IPS-18a (cell line): ENCODE measurements at regions not wholly inside any gene's neighbourhood (a gene's known extent, or its start where the extent isn't known, plus 50 kb on each side); places are given as distances from the start of the nearest gene placed in this dataset.
"Not testable (repeated sequence)": the region's sequence is repeated elsewhere in the genome, so short reads cannot be mapped to it uniquely, and the experiment has no call there.

Source experiments
- H3K27ac ChIP-seq: one replicate; pipeline ENCODE4 v1.5.1; 2013; ENCODE audit warnings: low read length
- H3K27me3 ChIP-seq: one replicate; pipeline ENCODE4 v1.6.1; 2013; ENCODE audit warnings: mild to moderate bottlenecking, low read length; ENCODE audit not compliant: control insufficient read depth, insufficient read depth
- H3K36me3 ChIP-seq: one replicate; pipeline ENCODE4 v1.6.1; 2013; ENCODE audit warnings: low read depth, low read length; ENCODE audit not compliant: control insufficient read depth
- H3K4me1 ChIP-seq: one replicate; pipeline ENCODE4 v1.6.1; 2013; ENCODE audit warnings: low read depth, low read length; ENCODE audit not compliant: control insufficient read depth
- H3K4me3 ChIP-seq: one replicate; pipeline ENCODE4 v1.5.1; 2013; ENCODE audit warnings: low read length
- H3K9ac ChIP-seq: one replicate; pipeline ENCODE4 v1.6.1; 2013; ENCODE audit warnings: mild to moderate bottlenecking, low read length, moderate library complexity
- H3K9me3 ChIP-seq: one replicate; pipeline ENCODE4 v1.6.1; 2013; ENCODE audit warnings: low read depth, low read length; ENCODE audit not compliant: control insufficient read depth

DNA sequence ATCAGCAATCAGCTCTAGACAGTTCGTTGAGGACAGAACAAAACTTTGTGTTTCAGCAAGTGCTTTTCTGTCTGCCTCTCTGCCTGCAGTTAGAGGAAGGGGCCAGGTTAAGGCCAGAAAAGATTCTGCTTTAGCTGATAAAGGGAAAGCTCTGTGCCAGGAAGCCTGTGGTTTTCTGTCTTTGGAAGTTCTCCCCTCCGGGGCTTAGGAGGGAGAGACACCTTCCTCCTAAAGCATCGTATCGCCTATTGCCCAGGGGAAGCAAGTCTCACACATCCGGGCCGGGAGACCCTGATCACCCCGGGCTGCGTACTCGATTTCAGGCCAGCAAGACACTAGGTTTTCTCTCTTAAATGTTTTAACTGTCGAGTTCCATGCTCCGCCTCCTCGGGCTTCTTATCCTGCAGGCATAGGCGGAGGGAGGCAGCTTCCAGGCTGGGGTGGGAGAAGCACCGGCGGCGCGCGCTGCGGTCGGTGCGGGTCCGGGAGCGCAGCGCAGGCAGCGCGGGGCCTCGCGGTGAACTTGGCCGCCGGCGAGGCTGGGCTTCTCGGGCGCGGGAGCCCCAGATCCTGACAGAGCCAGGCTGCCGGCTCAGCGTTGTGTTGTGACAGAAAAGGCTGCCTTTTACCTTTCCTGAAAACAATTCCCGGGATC, 245.4 kb downstream of the BCL2L11 start:
- Histone ChIP-seq H3K4me3 (peak overlapping the region; percentile 33), H3K27me3 (peaks cover 19% of the 10 kb centered on the region)
- not testable (repeated sequence) for H3K9me3 ChIP-seq, H3K4me1 ChIP-seq, H3K9ac ChIP-seq, H3K36me3 ChIP-seq, H3K27ac ChIP-seq

DNA sequence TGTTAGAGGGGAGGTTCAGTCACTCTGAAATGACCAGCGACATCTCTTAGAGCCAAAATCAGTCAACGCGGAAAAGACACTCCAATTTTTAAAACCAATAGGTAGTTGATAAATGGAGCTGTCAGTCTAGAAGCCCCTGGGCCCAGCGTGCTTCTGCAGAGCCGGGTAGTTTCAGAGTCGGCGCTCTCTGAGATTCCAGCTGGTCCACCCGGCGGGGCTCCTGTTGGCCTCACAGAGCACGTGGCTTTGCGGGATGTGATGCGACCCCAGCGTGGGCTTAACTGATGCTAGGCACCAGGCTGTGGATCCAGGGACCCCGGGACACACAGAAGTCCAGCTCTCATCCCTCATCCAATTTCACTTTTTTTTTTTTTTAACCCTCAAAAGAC, 245.9 kb downstream of the BCL2L11 start:
- peaks cover 19% of the 10 kb centered on the region for H3K27me3 ChIP-seq
- H3K36me3 ChIP-seq, H3K4me3 ChIP-seq, H3K9ac ChIP-seq, H3K27ac ChIP-seq, H3K9me3 ChIP-seq, H3K4me1 ChIP-seq: not testable (repeated sequence)

GRCh38 chr2:111367080-111367479, 246.4 kb downstream of the BCL2L11 start:
- H3K27me3 ChIP-seq = peaks cover 19% of the 10 kb centered on the region
- not testable (repeated sequence) for H3K9me3 ChIP-seq, H3K4me3 ChIP-seq, H3K27ac ChIP-seq, H3K9ac ChIP-seq, H3K4me1 ChIP-seq, H3K36me3 ChIP-seq

DNA sequence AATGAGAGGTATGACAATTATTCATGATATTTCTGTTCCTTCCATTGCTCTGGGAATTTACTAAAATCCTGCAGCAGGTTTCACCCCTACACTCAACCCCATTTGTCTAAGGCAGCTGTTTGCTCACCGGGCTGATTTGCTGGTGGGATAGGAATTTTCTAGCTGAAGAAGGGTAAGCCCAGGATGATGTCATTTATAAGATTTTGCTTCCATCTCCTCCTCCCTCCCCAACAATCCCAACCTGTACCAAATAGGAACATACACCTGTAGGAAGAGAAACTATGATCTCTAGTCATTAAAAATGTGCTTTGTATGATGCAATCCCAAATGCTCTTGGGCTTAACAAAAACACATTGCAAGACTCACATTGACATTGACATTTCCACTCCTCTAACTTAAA, 247.2 kb downstream of the BCL2L11 start:
- H3K36me3 ChIP-seq, H3K4me1 ChIP-seq, H3K27ac ChIP-seq, H3K9me3 ChIP-seq, H3K4me3 ChIP-seq, H3K9ac ChIP-seq: not testable (repeated sequence)
- peaks cover 19% of the 10 kb centered on the region for H3K27me3 ChIP-seq

DNA sequence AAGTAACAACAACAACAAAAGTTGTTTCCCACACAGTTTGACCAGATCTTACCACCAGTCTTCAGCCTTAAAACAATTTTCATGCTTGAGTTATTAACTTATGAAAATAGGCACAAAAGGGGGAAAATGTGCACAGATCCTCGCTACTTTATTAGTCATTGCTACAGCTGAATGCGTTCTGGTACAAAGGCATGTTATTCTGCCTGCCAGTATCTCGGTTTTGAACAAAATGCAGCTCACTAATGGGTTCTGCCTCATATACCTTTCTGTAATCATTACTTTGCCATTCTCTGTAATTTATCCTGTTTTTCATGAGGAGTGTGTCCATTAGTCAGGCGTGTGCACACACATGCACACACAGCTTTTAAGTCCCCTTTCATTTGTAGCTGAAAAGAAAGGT, 247.6 kb downstream of the BCL2L11 start:
- H3K4me3 ChIP-seq, H3K9ac ChIP-seq, H3K4me1 ChIP-seq, H3K36me3 ChIP-seq, H3K27ac ChIP-seq, H3K9me3 ChIP-seq: not testable (repeated sequence)
- H3K27me3 ChIP-seq = peaks cover 19% of the 10 kb centered on the region

DNA sequence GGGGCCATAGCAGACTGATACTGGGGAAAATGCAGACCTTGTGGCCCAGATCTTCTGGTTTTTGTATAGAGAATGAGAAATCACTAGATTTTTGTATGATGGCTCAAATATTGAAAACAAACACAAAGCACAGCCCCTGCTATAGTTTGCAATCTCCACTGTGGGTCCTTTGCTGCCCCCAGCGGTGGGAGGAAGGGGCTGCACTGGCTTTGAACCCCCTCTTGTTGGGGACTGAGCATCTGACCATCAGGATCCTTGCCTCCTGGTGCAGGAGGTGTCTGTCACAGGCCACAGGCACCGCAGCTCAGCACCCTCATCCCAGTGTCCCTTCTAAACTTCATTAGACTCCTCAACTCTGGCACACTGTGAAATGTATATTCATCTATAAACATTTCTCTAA, 252.3 kb downstream of the BCL2L11 start:
- H3K27me3 ChIP-seq, H3K9me3 ChIP-seq, H3K9ac ChIP-seq, H3K27ac ChIP-seq, H3K4me3 ChIP-seq, H3K36me3 ChIP-seq, H3K4me1 ChIP-seq: not testable (repeated sequence)

DNA sequence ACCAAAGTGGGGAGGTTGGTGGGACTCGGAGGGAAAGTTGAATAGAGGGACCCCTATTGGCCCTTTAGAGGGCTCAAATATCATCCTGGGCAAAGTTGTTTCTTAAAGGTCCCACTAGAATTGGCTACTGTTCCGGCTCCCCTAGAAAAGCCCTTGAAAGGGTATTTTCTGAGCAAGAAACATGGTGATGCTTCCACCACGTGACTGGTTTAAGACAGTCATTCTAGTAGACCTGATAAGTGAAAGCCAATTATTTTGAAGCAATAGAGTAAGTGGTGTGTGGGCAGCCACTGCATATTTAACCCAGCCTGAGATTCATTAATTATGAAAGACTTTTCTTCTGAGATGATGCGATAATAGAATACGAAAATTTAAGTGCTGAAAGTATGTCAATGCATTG, 253.3 kb downstream of the BCL2L11 start:
- not testable (repeated sequence) for H3K4me3 ChIP-seq, H3K27ac ChIP-seq, H3K9ac ChIP-seq, H3K27me3 ChIP-seq, H3K4me1 ChIP-seq, H3K9me3 ChIP-seq, H3K36me3 ChIP-seq

DNA sequence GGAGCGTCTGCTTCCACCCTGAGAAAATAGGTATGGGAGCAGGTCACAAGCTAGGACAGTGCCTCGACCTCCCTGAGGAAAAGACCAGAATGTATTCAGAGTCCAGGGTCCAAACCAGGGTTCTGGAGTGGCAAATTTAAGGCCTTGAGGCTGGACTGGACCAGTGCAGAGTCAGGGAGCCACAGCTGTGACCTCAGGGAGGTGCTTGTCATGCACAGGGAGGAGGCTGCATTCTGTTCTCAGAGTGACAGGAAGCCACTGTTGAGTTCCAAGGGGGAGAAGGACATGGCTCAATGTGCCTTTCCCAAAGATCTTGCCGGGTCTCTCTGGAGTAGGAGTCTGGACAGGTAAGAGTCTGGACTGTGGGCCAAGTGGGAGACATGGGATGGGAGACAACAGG, 254.0 kb downstream of the BCL2L11 start:
- H3K27me3 ChIP-seq, H3K27ac ChIP-seq, H3K9me3 ChIP-seq, H3K4me3 ChIP-seq, H3K4me1 ChIP-seq, H3K36me3 ChIP-seq, H3K9ac ChIP-seq: not testable (repeated sequence)

GRCh38 chr2:111375320-111375883, 254.7 kb downstream of the BCL2L11 start:
- not testable (repeated sequence) for H3K36me3 ChIP-seq, H3K27me3 ChIP-seq, H3K9me3 ChIP-seq, H3K9ac ChIP-seq, H3K4me1 ChIP-seq, H3K4me3 ChIP-seq, H3K27ac ChIP-seq

- not testable (repeated sequence) for H3K4me3 ChIP-seq, H3K36me3 ChIP-seq, H3K4me1 ChIP-seq, H3K9me3 ChIP-seq, H3K9ac ChIP-seq, H3K27me3 ChIP-seq, H3K27ac ChIP-seq
These were observed 255.7 kb downstream of the BCL2L11 start for GRCh38 chr2:111376272-111376970.

GRCh38 chr2:111376971-111377352, 256.2 kb downstream of the BCL2L11 start:
- not testable (repeated sequence) for H3K4me3 ChIP-seq, H3K9ac ChIP-seq, H3K27me3 ChIP-seq, H3K9me3 ChIP-seq, H3K36me3 ChIP-seq, H3K27ac ChIP-seq, H3K4me1 ChIP-seq

DNA sequence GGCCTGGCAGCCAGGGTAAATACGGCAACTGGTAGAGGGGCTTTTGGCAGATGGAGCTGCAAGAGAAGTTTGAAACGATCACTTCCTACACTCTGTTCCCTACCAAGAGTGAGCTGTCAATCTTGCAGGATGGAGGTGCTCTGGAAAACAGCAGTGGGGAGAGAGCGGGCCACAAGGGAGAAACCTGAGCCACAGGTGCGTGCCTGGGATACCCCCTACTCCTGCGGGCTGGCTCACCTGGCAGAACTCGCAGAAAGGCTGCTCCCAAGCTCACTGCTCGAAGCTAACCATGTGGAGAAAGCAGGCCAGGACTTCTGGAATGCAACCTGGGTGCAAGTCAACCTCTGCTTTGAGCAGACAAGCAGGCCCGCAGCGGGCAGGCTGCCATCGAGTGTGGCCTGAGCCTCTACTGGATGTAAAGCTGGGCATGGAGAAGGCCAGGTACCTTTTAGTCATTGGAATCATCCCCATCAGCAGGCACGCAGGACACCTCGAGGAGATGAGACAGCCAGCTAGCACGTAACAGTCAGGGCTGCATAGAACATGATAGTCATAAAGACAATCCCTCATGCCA, 256.8 kb downstream of the BCL2L11 start:
- not testable (repeated sequence) for H3K36me3 ChIP-seq, H3K27ac ChIP-seq, H3K27me3 ChIP-seq

More for the DNA sequence above, 256.8 kb downstream of the BCL2L11 start:
- not testable (repeated sequence) for H3K4me3 ChIP-seq, H3K9ac ChIP-seq, H3K9me3 ChIP-seq, H3K4me1 ChIP-seq
